ENCODE measurements at regions not wholly inside any gene's neighbourhood (a gene's known extent, or its start where the extent isn't known, plus 50 kb on each side); places are given as distances from the start of the nearest gene placed in this dataset.

- no peak overlapping the region for H3K23ac ChIP-seq (ENCODE audit: low read length)
- no peak overlapping the region for H4K91ac ChIP-seq (ENCODE audit: low read depth, low read length)
- H2BK12ac ChIP-seq (ENCODE audit: low read length): no peak overlapping the region
- H3K36me3 ChIP-seq (ENCODE audit: control insufficient read depth in 1 of 2, insufficient read depth in 2 of 2, low read length in 2 of 2): no peaks in the 10 kb centered on the region
- H4K8ac ChIP-seq (ENCODE audit: low read depth, low read length): no peak overlapping the region
- DNase-seq: no peak
- WGBS (ENCODE audit: extremely low coverage, insufficient coverage, insufficient read length): no CpG with 5 or more reads among the region's 1 CpG
- H2BK120ac ChIP-seq (ENCODE audit: insufficient read depth, low read length, poor library complexity): no peak overlapping the region
- no peak overlapping the region for H2BK5ac ChIP-seq (ENCODE audit: low read depth, low read length, poor library complexity)
- H3K9ac ChIP-seq (ENCODE audit: low read length): no peak overlapping the region
- no peak overlapping the region for H3K4me3 ChIP-seq (ENCODE audit: low read depth, low read length)
- H3K27ac ChIP-seq (ENCODE audit: low read depth, low read length): no peak overlapping the region
- H3K79me2 ChIP-seq (ENCODE audit: control insufficient read depth, insufficient read depth, low read length, poor library complexity): no peaks in the 10 kb centered on the region
- H3K4me2 ChIP-seq (ENCODE audit: low read length): no peak overlapping the region
- no peak overlapping the region for H2AK5ac ChIP-seq (ENCODE audit: low read length)
- peaks cover 0 to 4% of the 10 kb centered on the region in 2 experiments for H3K4me1 ChIP-seq (ENCODE audit: control insufficient read depth in 1 of 2, insufficient read depth in 2 of 2, low read length in 2 of 2)
- no peak overlapping the region for H3K14ac ChIP-seq (ENCODE audit: low read length)
- no peaks in the 10 kb centered on the region for H3K27me3 ChIP-seq (ENCODE audit: insufficient read depth, low read length)
- H3K18ac ChIP-seq (ENCODE audit: low read length): no peak overlapping the region
- no peaks in the 10 kb centered on the region for H3K9me3 ChIP-seq (ENCODE audit: insufficient read depth, low read depth, low read length)
- H3K4ac ChIP-seq (ENCODE audit: low read depth, low read length): no peak overlapping the region
- peaks cover 1% of the 10 kb centered on the region for H3K79me1 ChIP-seq (ENCODE audit: low read length)
- no peak overlapping the region for H2AFZ ChIP-seq (ENCODE audit: insufficient read depth, low read length, poor library complexity)
- no peak overlapping the region for H4K12ac ChIP-seq (ENCODE audit: low read depth, low read length)
These were observed 341.3 kb upstream of the THBS1 start for GRCh38 chr15:39239562-39239961.

- peak in 1 of 2 donors; percentile 11 for DNase-seq
- H4K12ac ChIP-seq (ENCODE audit: low read depth, low read length): no peak overlapping the region
- no peak overlapping the region for H3K4me3 ChIP-seq (ENCODE audit: low read depth, low read length)
- no peaks in the 10 kb centered on the region for H3K27me3 ChIP-seq (ENCODE audit: insufficient read depth, low read length)
- no peak overlapping the region for H4K91ac ChIP-seq (ENCODE audit: low read depth, low read length)
- no peak overlapping the region for H3K14ac ChIP-seq (ENCODE audit: low read length)
- H3K27ac ChIP-seq (ENCODE audit: low read depth, low read length): no peak overlapping the region
- H2AFZ ChIP-seq (ENCODE audit: insufficient read depth, low read length, poor library complexity): no peak overlapping the region
- H2BK120ac ChIP-seq (ENCODE audit: insufficient read depth, low read length, poor library complexity): no peak overlapping the region
- peaks cover 0 to 2% of the 10 kb centered on the region in 2 experiments for H3K4me1 ChIP-seq (ENCODE audit: control insufficient read depth in 1 of 2, insufficient read depth in 2 of 2, low read length in 2 of 2)
- H2BK12ac ChIP-seq (ENCODE audit: low read length): no peak overlapping the region
- no peaks in the 10 kb centered on the region for H3K79me2 ChIP-seq (ENCODE audit: control insufficient read depth, insufficient read depth, low read length, poor library complexity)
- no peaks in the 10 kb centered on the region for H3K9me3 ChIP-seq (ENCODE audit: insufficient read depth, low read depth, low read length)
- H2BK5ac ChIP-seq (ENCODE audit: low read depth, low read length, poor library complexity): no peak overlapping the region
- H2AK5ac ChIP-seq (ENCODE audit: low read length): peak overlapping the region; percentile 87
- no peak overlapping the region for H3K23ac ChIP-seq (ENCODE audit: low read length)
- H3K18ac ChIP-seq (ENCODE audit: low read length): no peak overlapping the region
- H3K4me2 ChIP-seq (ENCODE audit: low read length): no peak overlapping the region
- no peak overlapping the region for H3K4ac ChIP-seq (ENCODE audit: low read depth, low read length)
- H3K36me3 ChIP-seq (ENCODE audit: control insufficient read depth in 1 of 2, insufficient read depth in 2 of 2, low read length in 2 of 2): no peaks in the 10 kb centered on the region
- H3K79me1 ChIP-seq (ENCODE audit: low read length): no peaks in the 10 kb centered on the region
- no peak overlapping the region for H3K9ac ChIP-seq (ENCODE audit: low read length)
- no peak overlapping the region for H4K8ac ChIP-seq (ENCODE audit: low read depth, low read length)
These were observed 338.5 kb upstream of the THBS1 start for GRCh38 chr15:39242345-39242744.

- no peaks in the 10 kb centered on the region for H3K79me2 ChIP-seq (ENCODE audit: control insufficient read depth, insufficient read depth, low read length, poor library complexity)
- no peak overlapping the region for H3K23ac ChIP-seq (ENCODE audit: low read length)
- H4K12ac ChIP-seq (ENCODE audit: low read depth, low read length): no peak overlapping the region
- no CpG with 5 or more reads among the region's 1 CpG for WGBS (ENCODE audit: extremely low coverage, insufficient coverage, insufficient read length)
- H3K4me1 ChIP-seq (ENCODE audit: control insufficient read depth in 1 of 2, insufficient read depth in 2 of 2, low read length in 2 of 2): peaks cover 0 to 1% of the 10 kb centered on the region in 2 experiments
- no peak overlapping the region for H3K4ac ChIP-seq (ENCODE audit: low read depth, low read length)
- no peaks in the 10 kb centered on the region for H3K27me3 ChIP-seq (ENCODE audit: insufficient read depth, low read length)
- H3K4me3 ChIP-seq (ENCODE audit: low read depth, low read length): no peak overlapping the region
- no peak overlapping the region for H4K8ac ChIP-seq (ENCODE audit: low read depth, low read length)
- no peak overlapping the region for H3K9ac ChIP-seq (ENCODE audit: low read length)
- no peak overlapping the region for H2AFZ ChIP-seq (ENCODE audit: insufficient read depth, low read length, poor library complexity)
- no peak overlapping the region for H2BK12ac ChIP-seq (ENCODE audit: low read length)
- no peak overlapping the region for H4K91ac ChIP-seq (ENCODE audit: low read depth, low read length)
- H2BK120ac ChIP-seq (ENCODE audit: insufficient read depth, low read length, poor library complexity): no peak overlapping the region
- H3K79me1 ChIP-seq (ENCODE audit: low read length): peaks cover 2% of the 10 kb centered on the region
- no peak overlapping the region for H3K4me2 ChIP-seq (ENCODE audit: low read length)
- no peak overlapping the region for H2BK5ac ChIP-seq (ENCODE audit: low read depth, low read length, poor library complexity)
- peak; percentile 6 to 60 for DNase-seq
- H3K18ac ChIP-seq (ENCODE audit: low read length): no peak overlapping the region
- no peak overlapping the region for H2AK5ac ChIP-seq (ENCODE audit: low read length)
- H3K36me3 ChIP-seq (ENCODE audit: control insufficient read depth in 1 of 2, insufficient read depth in 2 of 2, low read length in 2 of 2): no peaks in the 10 kb centered on the region
- no peak overlapping the region for H3K27ac ChIP-seq (ENCODE audit: low read depth, low read length)
- H3K14ac ChIP-seq (ENCODE audit: low read length): no peak overlapping the region
- no peaks in the 10 kb centered on the region for H3K9me3 ChIP-seq (ENCODE audit: insufficient read depth, low read depth, low read length)
These were observed 337.5 kb upstream of the THBS1 start for GRCh38 chr15:39243396-39243795.

GRCh38 chr15:39244776-39245175 lies 336.1 kb upstream of the THBS1 start:
- no peak overlapping the region for H4K8ac ChIP-seq (ENCODE audit: low read depth, low read length)
- no peak overlapping the region for H2AK5ac ChIP-seq (ENCODE audit: low read length)
- H4K91ac ChIP-seq (ENCODE audit: low read depth, low read length): no peak overlapping the region
- no peak overlapping the region for H3K9ac ChIP-seq (ENCODE audit: low read length)
- H2BK5ac ChIP-seq (ENCODE audit: low read depth, low read length, poor library complexity): no peak overlapping the region
- no peak overlapping the region for H2BK120ac ChIP-seq (ENCODE audit: insufficient read depth, low read length, poor library complexity)
- no peak overlapping the region for H4K12ac ChIP-seq (ENCODE audit: low read depth, low read length)
- H2BK12ac ChIP-seq (ENCODE audit: low read length): no peak overlapping the region
- no peak overlapping the region for H3K27ac ChIP-seq (ENCODE audit: low read depth, low read length)
- peaks cover 0 to 1% of the 10 kb centered on the region in 2 experiments for H3K4me1 ChIP-seq (ENCODE audit: control insufficient read depth in 1 of 2, insufficient read depth in 2 of 2, low read length in 2 of 2)
- H2AFZ ChIP-seq (ENCODE audit: insufficient read depth, low read length, poor library complexity): no peak overlapping the region
- no peak overlapping the region for H3K4ac ChIP-seq (ENCODE audit: low read depth, low read length)
- no peak overlapping the region for H3K4me3 ChIP-seq (ENCODE audit: low read depth, low read length)
- no peaks in the 10 kb centered on the region for H3K36me3 ChIP-seq (ENCODE audit: control insufficient read depth in 1 of 2, insufficient read depth in 2 of 2, low read length in 2 of 2)
- peaks cover 2% of the 10 kb centered on the region for H3K79me1 ChIP-seq (ENCODE audit: low read length)
- H3K23ac ChIP-seq (ENCODE audit: low read length): no peak overlapping the region
- no CpG with 5 or more reads among the region's 1 CpG for WGBS (ENCODE audit: extremely low coverage, insufficient coverage, insufficient read length)
- H3K9me3 ChIP-seq (ENCODE audit: insufficient read depth, low read depth, low read length): no peaks in the 10 kb centered on the region
- no peaks in the 10 kb centered on the region for H3K79me2 ChIP-seq (ENCODE audit: control insufficient read depth, insufficient read depth, low read length, poor library complexity)
- H3K18ac ChIP-seq (ENCODE audit: low read length): no peak overlapping the region
- no peaks in the 10 kb centered on the region for H3K27me3 ChIP-seq (ENCODE audit: insufficient read depth, low read length)
- H3K14ac ChIP-seq (ENCODE audit: low read length): no peak overlapping the region
- no peak for DNase-seq
- no peak overlapping the region for H3K4me2 ChIP-seq (ENCODE audit: low read length)

Data from trophoblast cell (in vitro differentiated cells and primary cell).